Left ventricle myocardium inferior (tissue), 1 donor: ENCODE measurements at regions not wholly inside any gene's neighbourhood (a gene's known extent, or its start where the extent isn't known, plus 50 kb on each side); places are given as distances from the start of the nearest gene placed in this dataset.

ENCODE experiments used
- DNase-seq: peaks from one replicate; pipeline ENCODE4 v3.0.0-alpha.2; 2020
- H3K27ac ChIP-seq: fragments of 200-600 bp; replicated peaks from 2 replicates; pipeline ENCODE4 v1.8.0; 2021
- H3K27me3 ChIP-seq: fragments of 200-600 bp; 2 replicates; pipeline ENCODE4 v1.8.0; 2021; ENCODE audit warnings: low read depth
- H3K36me3 ChIP-seq: fragments of 200-600 bp; 2 replicates; pipeline ENCODE4 v1.8.0; 2021
- H3K4me1 ChIP-seq: fragments of 200-600 bp; 2 replicates; pipeline ENCODE4 v1.8.0; 2021
- H3K4me3 ChIP-seq: fragments of 200-600 bp; 2 replicates; pipeline ENCODE4 v1.8.0; 2021; ENCODE audit warnings: mild to moderate bottlenecking, moderate library complexity
- H3K9me3 ChIP-seq: fragments of 200-600 bp; replicated peaks from 2 replicates; pipeline ENCODE4 v1.8.0; 2021
- intact Hi-C: fragments of 100-400 bp; cut with micrococcal nuclease; formaldehyde crosslinking; loops from one replicate; pipeline ENCODE4 v1.11.0; 2022
- TF ChIP-seq, protein P1 (sequence below): fragments of 200-600 bp; IDR thresholded peaks from 2 replicates; pipeline ENCODE4 v1.8.0; 2021; ENCODE audit warnings: antibody characterized with exemption, mild to moderate bottlenecking, borderline replicate concordance
- donor health status: DM: no; HTN: yes; CAD: no; lungs with severe emphysema.

- no peaks in the 10 kb centered on the region for H3K4me1 ChIP-seq
- no peak overlapping the region for H3K4me3 ChIP-seq
- no peaks in the 10 kb centered on the region for H3K36me3 ChIP-seq
- intact Hi-C loops = no loop called here
- no peak overlapping the region for H3K27ac ChIP-seq
- no peak for DNase-seq
- peaks cover 4% of the 10 kb centered on the region for H3K27me3 ChIP-seq
- TF ChIP-seq, protein P1, sequence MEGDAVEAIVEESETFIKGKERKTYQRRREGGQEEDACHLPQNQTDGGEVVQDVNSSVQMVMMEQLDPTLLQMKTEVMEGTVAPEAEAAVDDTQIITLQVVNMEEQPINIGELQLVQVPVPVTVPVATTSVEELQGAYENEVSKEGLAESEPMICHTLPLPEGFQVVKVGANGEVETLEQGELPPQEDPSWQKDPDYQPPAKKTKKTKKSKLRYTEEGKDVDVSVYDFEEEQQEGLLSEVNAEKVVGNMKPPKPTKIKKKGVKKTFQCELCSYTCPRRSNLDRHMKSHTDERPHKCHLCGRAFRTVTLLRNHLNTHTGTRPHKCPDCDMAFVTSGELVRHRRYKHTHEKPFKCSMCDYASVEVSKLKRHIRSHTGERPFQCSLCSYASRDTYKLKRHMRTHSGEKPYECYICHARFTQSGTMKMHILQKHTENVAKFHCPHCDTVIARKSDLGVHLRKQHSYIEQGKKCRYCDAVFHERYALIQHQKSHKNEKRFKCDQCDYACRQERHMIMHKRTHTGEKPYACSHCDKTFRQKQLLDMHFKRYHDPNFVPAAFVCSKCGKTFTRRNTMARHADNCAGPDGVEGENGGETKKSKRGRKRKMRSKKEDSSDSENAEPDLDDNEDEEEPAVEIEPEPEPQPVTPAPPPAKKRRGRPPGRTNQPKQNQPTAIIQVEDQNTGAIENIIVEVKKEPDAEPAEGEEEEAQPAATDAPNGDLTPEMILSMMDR = no peak
- no peaks in the 10 kb centered on the region for H3K9me3 ChIP-seq
Measured at GRCh38 chr2:133854603-133855200, 286.4 kb upstream of the NCKAP5 start.

GRCh38 chr2:133855526-133855925 is 287.3 kb upstream of the NCKAP5 start:
- TF ChIP-seq, protein P1 = no peak

DNA sequence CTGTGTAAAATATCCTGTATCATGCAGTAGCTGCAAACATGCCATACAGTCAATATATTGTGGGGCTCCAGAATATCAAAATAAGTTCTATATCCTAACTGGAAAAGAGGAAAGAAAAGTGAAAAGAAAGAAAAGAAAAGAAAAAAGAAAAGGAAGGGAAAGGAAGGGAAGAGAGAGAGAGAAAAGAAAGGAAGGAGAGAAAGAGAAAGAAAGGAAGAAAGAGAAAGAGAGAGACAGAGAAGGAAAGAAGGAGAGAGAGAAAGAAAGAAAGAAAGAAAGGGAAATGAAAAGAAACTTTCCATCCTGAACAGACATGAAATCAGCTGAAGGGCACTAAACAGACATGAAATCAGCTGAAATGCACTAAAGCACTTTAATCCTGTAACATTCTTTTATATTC is 288.4 kb upstream of the NCKAP5 start:
- Histone ChIP-seq H3K4me3 (no peak overlapping the region), H3K27me3 (no peaks in the 10 kb centered on the region), H3K4me1 (no peaks in the 10 kb centered on the region), H3K9me3 (no peaks in the 10 kb centered on the region), H3K27ac (no peak overlapping the region), H3K36me3 (no peaks in the 10 kb centered on the region)
- intact Hi-C loops = no loop called here
- TF ChIP-seq, protein P1 = no peak
- DNase-seq = no peak

More at GRCh38 chr2:133855526-133855925, 287.3 kb upstream of the NCKAP5 start:
- intact Hi-C loops = no loop called here
- no peaks in the 10 kb centered on the region for H3K4me1 ChIP-seq
- no peaks in the 10 kb centered on the region for H3K36me3 ChIP-seq
- H3K27me3 ChIP-seq = no peaks in the 10 kb centered on the region
- no peak overlapping the region for H3K27ac ChIP-seq
- no peak overlapping the region for H3K4me3 ChIP-seq
- no peaks in the 10 kb centered on the region for H3K9me3 ChIP-seq
- DNase-seq = no peak

DNA sequence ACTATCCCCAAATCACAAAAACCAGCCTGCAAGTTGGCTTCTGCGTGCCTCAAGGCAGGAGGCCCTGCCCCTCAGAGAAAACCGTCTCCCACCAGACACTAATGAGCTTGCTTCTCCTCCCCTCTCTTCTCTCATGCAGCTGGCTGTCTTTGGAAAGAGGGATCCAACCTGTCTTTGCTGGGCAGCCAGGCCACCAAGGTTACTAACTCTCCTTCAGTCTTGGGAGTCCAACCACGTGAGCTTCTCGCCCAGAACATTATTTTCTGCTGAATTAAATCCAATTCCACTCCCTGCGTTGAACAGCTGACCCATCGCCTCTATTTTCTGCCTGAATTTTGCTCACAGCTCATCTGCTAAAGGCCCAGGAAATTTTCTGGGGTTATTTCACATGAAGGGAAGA is 291.3 kb upstream of the NCKAP5 start:
- H3K27me3 ChIP-seq = no peaks in the 10 kb centered on the region
- H3K9me3 ChIP-seq = no peaks in the 10 kb centered on the region
- H3K4me1 ChIP-seq = no peaks in the 10 kb centered on the region
- no peak overlapping the region for H3K27ac ChIP-seq
- H3K4me3 ChIP-seq = no peak overlapping the region
- intact Hi-C loops = no loop called here
- TF ChIP-seq, protein P1 = no peak
- no peaks in the 10 kb centered on the region for H3K36me3 ChIP-seq
- no peak for DNase-seq

DNA sequence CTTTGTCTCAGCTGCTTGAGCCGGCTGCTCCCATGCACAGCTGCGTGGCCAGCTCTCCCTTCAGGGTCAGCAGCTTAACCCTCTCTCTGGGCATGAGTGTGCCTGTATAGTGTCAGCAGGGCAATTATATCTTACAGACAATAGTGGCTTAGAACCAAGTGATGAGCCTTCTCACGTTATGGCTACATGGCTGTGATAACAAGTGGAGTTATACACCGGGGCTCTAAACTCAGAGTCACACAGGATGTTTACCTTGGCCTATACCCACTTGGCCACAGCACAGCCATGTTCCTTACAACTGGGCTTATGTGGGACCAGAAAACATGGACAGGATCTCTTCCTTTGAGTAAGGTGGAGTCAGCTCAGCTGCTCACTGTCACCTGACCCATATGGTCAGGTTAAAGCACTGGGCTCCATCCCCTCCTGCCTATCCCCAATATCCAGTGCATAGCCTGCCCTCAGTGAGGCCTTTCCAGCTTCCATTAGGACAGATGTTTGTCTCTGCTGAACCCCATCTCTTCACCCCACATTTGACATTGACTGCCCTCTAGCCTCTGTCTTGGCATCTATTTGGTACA is 294.2 kb upstream of the NCKAP5 start:
- Histone ChIP-seq H3K36me3 (no peaks in the 10 kb centered on the region), H3K4me3 (no peak overlapping the region), H3K4me1 (no peaks in the 10 kb centered on the region), H3K9me3 (no peaks in the 10 kb centered on the region), H3K27me3 (peaks cover 4% of the 10 kb centered on the region), H3K27ac (no peak overlapping the region)
- DNase-seq = no peak
- TF ChIP-seq, protein P1 = no peak
- intact Hi-C loops = no loop called here
